HG03565 (cell line): ENCODE measurements at regions not wholly inside any gene's neighbourhood (a gene's known extent, or its start where the extent isn't known, plus 50 kb on each side); places are given as distances from the start of the nearest gene placed in this dataset.
"Not testable (repeated sequence)": the region's sequence is repeated elsewhere in the genome, so short reads cannot be mapped to it uniquely, and the experiment has no call there.

Source experiments
- ATAC-seq: cut with Tn5 transposase; IDR thresholded peaks from one replicate; pipeline ENCODE4 v1.9.1; 2021; ENCODE audit warnings: mild to moderate bottlenecking, moderate library complexity; ENCODE audit not compliant: unreplicated experiment

DNA sequence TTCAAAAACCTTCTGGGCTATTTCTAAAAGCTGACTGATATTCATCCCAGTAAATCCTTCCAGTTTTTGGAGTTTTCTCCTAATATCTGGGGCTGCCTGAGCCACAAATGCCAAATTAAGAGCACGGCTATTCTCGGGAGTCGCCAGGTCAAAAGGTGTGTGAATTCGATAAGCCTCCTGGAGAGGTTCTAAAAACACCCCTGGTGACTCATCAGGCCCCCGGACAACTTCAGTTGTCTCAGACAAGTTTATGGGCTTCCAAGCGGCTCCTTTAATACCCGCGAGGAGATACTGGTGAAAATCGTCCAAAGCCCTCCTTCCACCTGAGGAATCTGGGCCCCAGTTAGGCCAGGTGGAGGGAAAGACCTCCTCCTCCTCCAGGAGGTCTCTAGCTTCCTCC, 677.1 kb downstream of the TMEM121 start:
- ATAC-seq = no peak

GRCh38 chr14:106204063-106204462, 677.7 kb downstream of the TMEM121 start:
- ATAC-seq = no peak

DNA sequence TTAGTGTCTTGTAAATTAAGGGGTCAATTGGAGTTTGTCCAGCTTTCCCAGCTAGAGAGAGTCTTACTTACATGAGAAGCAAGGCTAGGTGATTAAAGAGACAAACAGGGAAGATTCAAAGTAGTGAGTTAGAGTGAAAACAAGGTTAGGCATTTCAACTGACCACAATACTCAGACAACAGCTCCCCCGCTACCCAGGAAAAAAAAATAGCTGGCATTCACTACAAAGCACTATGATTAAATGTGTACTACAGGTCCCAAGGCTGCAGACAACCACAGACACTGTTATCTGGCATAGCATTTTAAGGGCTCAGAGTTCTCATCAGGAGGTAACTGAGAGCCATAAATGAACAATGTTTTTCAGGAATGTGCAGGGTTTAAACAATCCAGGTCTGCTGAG, 680.9 kb downstream of the TMEM121 start:
- no peak for ATAC-seq

DNA sequence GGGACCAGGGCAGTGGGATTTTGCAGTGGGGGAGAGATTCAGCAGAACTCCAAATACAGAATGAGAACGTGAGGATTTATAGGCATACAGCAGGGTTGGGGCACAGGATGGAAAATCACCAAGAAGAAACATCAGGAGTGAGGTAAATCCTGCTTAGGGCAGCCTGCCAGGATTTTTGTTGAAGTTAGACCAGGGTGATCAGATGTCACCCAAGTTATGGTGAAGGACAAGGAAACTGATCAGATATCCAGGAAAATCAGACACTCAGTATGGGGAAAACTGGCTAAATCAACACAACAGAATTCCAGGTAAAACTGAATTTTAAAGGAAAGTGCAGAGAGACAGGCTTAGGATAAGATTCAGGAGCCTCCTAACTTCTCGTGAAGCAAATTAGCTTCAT, 682.4 kb downstream of the TMEM121 start:
- no peak for ATAC-seq

DNA sequence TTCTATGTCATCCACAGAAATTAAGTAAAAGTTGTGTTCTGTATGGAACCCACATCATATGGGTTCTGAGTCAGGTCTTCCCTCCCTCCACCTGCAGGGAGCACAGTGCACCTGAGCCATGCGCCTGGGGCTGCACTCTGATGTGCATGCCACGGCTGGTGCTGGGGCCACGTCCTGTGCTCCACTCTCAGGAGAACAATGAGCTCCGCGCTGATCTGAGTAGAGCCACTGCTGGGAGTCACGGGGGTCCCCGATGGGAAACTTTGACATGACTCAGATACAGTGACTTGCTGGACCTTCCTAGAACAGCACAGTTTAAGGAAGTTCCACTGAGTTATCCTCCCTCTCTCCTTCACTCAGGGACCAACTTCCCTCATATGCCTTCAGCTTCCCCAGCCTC, 683.4 kb downstream of the TMEM121 start:
- ATAC-seq = no peak

DNA sequence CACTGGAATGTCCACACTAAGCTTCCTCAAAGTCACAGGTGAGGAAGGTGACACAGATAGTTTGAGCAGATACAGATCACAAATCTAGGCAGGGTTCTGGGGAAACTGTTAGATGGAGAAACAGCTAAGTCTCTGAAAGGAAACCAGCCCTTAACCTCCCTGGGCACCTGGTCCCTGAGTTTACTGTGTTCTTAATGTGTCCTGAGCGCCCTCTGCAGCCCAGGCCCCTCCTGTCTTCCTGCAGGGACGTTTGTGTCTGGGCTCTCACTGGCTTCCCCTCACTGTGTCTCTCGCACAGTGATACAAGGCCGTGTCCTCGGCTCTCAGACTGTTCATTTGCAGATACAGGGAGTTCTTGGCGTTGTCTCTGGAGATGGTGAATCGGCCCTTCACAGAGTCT, 684.3 kb downstream of the TMEM121 start:
- no peak for ATAC-seq

DNA sequence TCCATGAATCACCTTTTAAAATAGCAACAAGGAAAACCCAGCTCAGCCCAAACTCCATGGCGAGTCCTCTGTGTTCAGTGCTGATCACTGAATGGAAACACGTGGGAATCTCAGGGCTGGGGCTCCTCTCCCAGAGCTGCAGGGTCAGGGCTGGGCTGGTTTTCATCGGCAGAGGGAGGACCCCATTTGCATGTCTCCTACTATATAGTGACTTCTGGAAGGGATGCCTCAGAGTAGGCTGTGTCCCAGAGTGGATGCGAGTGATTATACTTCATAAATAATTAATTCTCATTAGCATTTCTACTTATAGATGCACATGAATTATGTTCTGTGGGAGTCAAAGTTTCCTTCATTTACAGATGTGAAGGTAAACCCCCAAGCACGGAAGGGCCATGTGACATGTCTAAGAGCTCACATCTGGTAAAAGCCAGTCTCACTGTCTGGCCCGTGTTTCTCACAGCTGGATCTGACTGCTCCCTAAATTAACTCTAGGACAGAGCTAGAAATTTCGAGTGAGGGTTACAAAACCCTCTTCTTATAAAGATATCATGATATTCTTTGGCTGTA, 685.0 kb downstream of the TMEM121 start:
- no peak for ATAC-seq

DNA sequence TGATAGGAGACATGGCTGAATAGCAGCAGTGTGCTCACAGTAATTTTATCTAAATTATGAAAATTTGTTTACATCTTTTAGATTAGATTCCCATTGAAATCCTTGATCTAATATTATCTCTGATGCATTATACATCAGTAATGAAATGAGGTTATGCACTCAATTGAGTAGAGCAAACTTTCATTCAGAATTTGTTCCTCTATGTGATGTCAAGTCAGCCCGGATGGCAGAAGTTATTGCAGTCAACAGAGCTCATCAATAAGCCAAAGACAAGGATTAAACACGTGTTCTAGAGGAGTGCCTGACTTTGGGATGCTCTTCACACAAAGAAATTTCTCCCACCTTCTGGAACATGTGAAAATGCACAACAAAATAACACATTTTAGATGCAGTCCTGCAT, 688.8 kb downstream of the TMEM121 start:
- no peak for ATAC-seq

DNA sequence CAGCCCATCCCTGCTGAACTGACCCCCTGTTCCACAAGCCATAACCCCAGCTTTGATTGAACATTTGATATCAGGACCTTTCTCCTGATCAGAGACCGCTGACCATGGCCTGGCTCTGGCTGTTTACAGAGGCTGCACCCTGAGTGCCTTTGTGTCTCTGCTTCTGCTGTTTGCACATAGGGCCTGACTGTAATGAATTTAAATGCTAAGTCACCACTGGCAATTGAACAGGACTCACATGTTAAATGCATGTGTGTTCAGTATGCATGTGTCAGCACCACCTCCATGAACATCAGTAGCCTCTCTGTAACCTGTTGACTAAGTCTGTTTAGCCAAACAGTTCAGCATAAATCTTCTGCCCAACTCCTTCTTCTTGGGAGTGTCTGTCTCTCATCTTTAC, 690.3 kb downstream of the TMEM121 start:
- no peak for ATAC-seq

GRCh38 chr14:106218174-106218573, 691.8 kb downstream of the TMEM121 start:
- no peak for ATAC-seq

- ATAC-seq = no peak
Observed at GRCh38 chr14:106222311-106222710, 695.9 kb downstream of the TMEM121 start.

- ATAC-seq = no peak
Observed at GRCh38 chr14:106222731-106223130, 696.3 kb downstream of the TMEM121 start.

GRCh38 chr14:106227793-106228192, 701.4 kb downstream of the TMEM121 start:
- ATAC-seq = no peak

GRCh38 chr14:106228541-106229158, 702.3 kb downstream of the TMEM121 start:
- no peak for ATAC-seq

GRCh38 chr14:106230071-106230470, 703.7 kb downstream of the TMEM121 start:
- ATAC-seq = no peak

- ATAC-seq = not testable (repeated sequence)
Observed at GRCh38 chr14:106233191-106233590, 706.8 kb downstream of the TMEM121 start.

- not testable (repeated sequence) for ATAC-seq
Observed at GRCh38 chr14:106234525-106235254, 708.3 kb downstream of the TMEM121 start.

GRCh38 chr14:106235356-106236159, 709.2 kb downstream of the TMEM121 start:
- ATAC-seq = no peak

- no peak for ATAC-seq
Observed at GRCh38 chr14:106248321-106249192, 722.2 kb downstream of the TMEM121 start.

DNA sequence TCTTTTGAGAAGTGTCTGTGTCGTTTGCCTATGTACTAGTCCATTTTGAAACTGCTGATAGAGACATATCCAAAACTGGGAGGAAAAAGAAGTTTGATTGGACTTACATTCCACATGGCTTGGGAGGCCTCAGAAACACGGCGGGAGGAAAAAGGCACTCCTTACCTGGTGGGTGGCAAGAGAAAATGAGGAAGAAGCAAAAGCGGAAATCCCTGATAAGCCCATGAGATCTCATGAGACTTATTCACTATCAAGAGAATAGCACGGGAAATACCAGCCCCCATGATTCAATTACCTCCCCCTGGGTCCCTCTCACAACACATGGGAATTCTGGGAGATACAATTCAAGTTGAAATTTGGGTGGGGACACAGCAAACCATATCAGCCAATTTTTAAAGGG, 727.6 kb downstream of the TMEM121 start:
- not testable (repeated sequence) for ATAC-seq
